ENCODE measurements at regions not wholly inside any gene's neighbourhood (a gene's known extent, or its start where the extent isn't known, plus 50 kb on each side); places are given as distances from the start of the nearest gene placed in this dataset.

GRCh38 chr13:80979035-80979641, 638.2 kb upstream of the SPRY2 start (continued):
- TF ChIP-seq MAX (IDR thresholded peaks at IDR 0.05), result peak; percentile 17
- no peak for TF ChIP-seq ATF3 (IDR thresholded peaks at IDR 0.05)
- peak; percentile 86 for TF ChIP-seq CTCF (IDR thresholded peaks at IDR 0.05; ENCODE audit: low read depth, low read length, missing input control)

- Histone ChIP-seq H3K4me3 (ENCODE audit: low read depth in 1 of 3, low read length in 3 of 3) (no peak overlapping the region), H3K9ac (ENCODE audit: low read depth in 1 of 2, low read length in 2 of 2) (no peak overlapping the region), H3K9me3 (ENCODE audit: control insufficient read depth in 4 of 4, low read length in 3 of 4) (no peaks in the 10 kb centered on the region), H3K27ac (ENCODE audit: low read depth in 1 of 2, low read length in 2 of 2) (no peak overlapping the region), H3K4me1 (ENCODE audit: control insufficient read depth in 4 of 4, insufficient read depth in 4 of 4, low read length in 3 of 4) (no peaks in the 10 kb centered on the region), H3K36me3 (ENCODE audit: control insufficient read depth in 4 of 4, insufficient read depth in 3 of 4, low read depth in 1 of 4, low read length in 3 of 4) (no peaks in the 10 kb centered on the region), H3K27me3 (ENCODE audit: control insufficient read depth in 4 of 4, insufficient read depth in 4 of 4, low read length in 3 of 4) (no peaks in the 10 kb centered on the region)
- no peak for DNase-seq (ENCODE audit: low spot score)
- TF ChIP-seq RAD21 (IDR thresholded peaks at IDR 0.05) (no peak), FOXA2 (IDR thresholded peaks at IDR 0.05) (no peak), ZBTB33 (IDR thresholded peaks at IDR 0.05) (no peak), YY1 (IDR thresholded peaks at IDR 0.05) (no peak), SP1 (IDR thresholded peaks at IDR 0.05) (no peak), HNF4G (IDR thresholded peaks at IDR 0.05) (no peak), RXRA (IDR thresholded peaks at IDR 0.05) (no peak), MAX (IDR thresholded peaks at IDR 0.05) (no peak), NR2F2 (IDR thresholded peaks at IDR 0.05) (no peak)
- WGBS, result 93% methylated on average over 4 of the region's 4 CpGs
These were observed 636.2 kb upstream of the SPRY2 start for GRCh38 chr13:80977168-80977567.

- DNase-seq (ENCODE audit: low spot score), result no peak
- WGBS, result 40% methylated on average over 4 of the region's 4 CpGs
- Histone ChIP-seq H3K4me1 (ENCODE audit: control insufficient read depth in 4 of 4, insufficient read depth in 4 of 4, low read length in 3 of 4) (no peaks in the 10 kb centered on the region), H3K36me3 (ENCODE audit: control insufficient read depth in 4 of 4, insufficient read depth in 3 of 4, low read depth in 1 of 4, low read length in 3 of 4) (no peaks in the 10 kb centered on the region), H3K4me3 (ENCODE audit: low read depth in 1 of 3, low read length in 3 of 3) (no peak overlapping the region), H3K9me3 (ENCODE audit: control insufficient read depth in 4 of 4, low read length in 3 of 4) (no peaks in the 10 kb centered on the region), H3K27me3 (ENCODE audit: control insufficient read depth in 4 of 4, insufficient read depth in 4 of 4, low read length in 3 of 4) (no peaks in the 10 kb centered on the region), H3K27ac (ENCODE audit: low read depth in 1 of 2, low read length in 2 of 2) (no peak overlapping the region), H3K9ac (ENCODE audit: low read depth in 1 of 2, low read length in 2 of 2) (no peak overlapping the region)
- peak; percentile 71 to 80 for TF ChIP-seq HNF4A (conservative IDR thresholded peaks at IDR 0.05)
- no peak for TF ChIP-seq CTCF (IDR thresholded peaks at IDR 0.05; ENCODE audit: low read depth, low read length, missing input control)
- TF ChIP-seq TAF1 (conservative IDR thresholded peaks at IDR 0.05), result no peak
These were observed 635.0 kb upstream of the SPRY2 start for GRCh38 chr13:80975903-80976302.
